B cell (primary cell): ENCODE measurements at regions not wholly inside any gene's neighbourhood (a gene's known extent, or its start where the extent isn't known, plus 50 kb on each side); places are given as distances from the start of the nearest gene placed in this dataset.

ENCODE experiments used
- CTCF ChIP-seq: fragments of 200-600 bp; IDR thresholded peaks from one replicate; pipeline ENCODE4 v1.8.0; 2022; ENCODE audit warnings: antibody characterized with exemption, mild to moderate bottlenecking
- EZH2 ChIP-seq: IDR thresholded peaks from 2 replicates; pipeline ENCODE4 v1.6.1; 2012; ENCODE audit warnings: borderline replicate concordance, low read depth, mild to moderate bottlenecking, moderate library complexity, low read length; ENCODE audit not compliant: insufficient read depth, poor library complexity, severe bottlenecking

- TF ChIP-seq CTCF (no peak), EZH2 (no peak)
These were observed 55.9 kb downstream of the FOXL1 start for GRCh38 chr16:86634292-86634691.
